HG03354 (cell line): ENCODE measurements at regions not wholly inside any gene's neighbourhood (a gene's known extent, or its start where the extent isn't known, plus 50 kb on each side); places are given as distances from the start of the nearest gene placed in this dataset.
A peak's percentile ranks its signal among the peaks of the same experiment; 100 is the strongest.
"Not testable (repeated sequence)": the region's sequence is repeated elsewhere in the genome, so short reads cannot be mapped to it uniquely, and the experiment has no call there.

ENCODE experiments used
- ATAC-seq: cut with Tn5 transposase; IDR thresholded peaks from one replicate; pipeline ENCODE4 v1.9.1; 2021; ENCODE audit warnings: mild to moderate bottlenecking; ENCODE audit not compliant: unreplicated experiment, poor library complexity, severe bottlenecking

- ATAC-seq: no peak
Measured at GRCh38 chr20:25856256-25856884, 159.7 kb upstream of the ZNF337 start.

GRCh38 chr20:25855451-25856156, 159.0 kb upstream of the ZNF337 start:
- not testable (repeated sequence) for ATAC-seq

GRCh38 chr20:25854666-25855065, 158.0 kb upstream of the ZNF337 start:
- ATAC-seq: not testable (repeated sequence)

- peak; percentile 81 for ATAC-seq
Measured at GRCh38 chr20:25853718-25854388, 157.2 kb upstream of the ZNF337 start.

- peak; percentile 17 for ATAC-seq
Measured at GRCh38 chr20:25852968-25853717, 156.5 kb upstream of the ZNF337 start.

GRCh38 chr20:25850133-25850532, 153.5 kb upstream of the ZNF337 start:
- not testable (repeated sequence) for ATAC-seq

- ATAC-seq: no peak
Measured at GRCh38 chr20:25848222-25848621, 151.6 kb upstream of the ZNF337 start.

GRCh38 chr20:25844640-25845039, 148.0 kb upstream of the ZNF337 start:
- not testable (repeated sequence) for ATAC-seq

GRCh38 chr20:25813511-25813910, 116.9 kb upstream of the ZNF337 start:
- ATAC-seq: not testable (repeated sequence)

GRCh38 chr20:25798174-25798993, 101.7 kb upstream of the ZNF337 start:
- ATAC-seq: not testable (repeated sequence)

- ATAC-seq: not testable (repeated sequence)
Measured at GRCh38 chr20:25797062-25797461, 100.4 kb upstream of the ZNF337 start.

- not testable (repeated sequence) for ATAC-seq
Measured at GRCh38 chr20:25777241-25777640, 80.6 kb upstream of the ZNF337 start.

GRCh38 chr20:25774711-25775110, 78.1 kb upstream of the ZNF337 start:
- not testable (repeated sequence) for ATAC-seq

GRCh38 chr20:25774203-25774602, 77.5 kb upstream of the ZNF337 start:
- not testable (repeated sequence) for ATAC-seq

- not testable (repeated sequence) for ATAC-seq
Measured at GRCh38 chr20:25772437-25772836, 75.8 kb upstream of the ZNF337 start.

- not testable (repeated sequence) for ATAC-seq
Measured at GRCh38 chr20:25771818-25772217, 75.2 kb upstream of the ZNF337 start.

- no peak for ATAC-seq
Measured at GRCh38 chr20:25761596-25761995, 64.9 kb upstream of the ZNF337 start.

GRCh38 chr20:25761046-25761445, 64.4 kb upstream of the ZNF337 start:
- not testable (repeated sequence) for ATAC-seq
